Panc1 (cell line): ENCODE measurements at regions not wholly inside any gene's neighbourhood (a gene's known extent, or its start where the extent isn't known, plus 50 kb on each side); places are given as distances from the start of the nearest gene placed in this dataset.
A peak's percentile ranks its signal among the peaks of the same experiment; 100 is the strongest.

Experiments used
- ATAC-seq: fragments of 200-7000 bp; cut with Tn5 transposase; 2 replicates; pipeline ENCODE4 v1.9.1; 2020; ENCODE audit warnings: mild to moderate bottlenecking, moderate library complexity
- BruUV-seq: library from RNA; stranded (reverse); fragments of 400-500 nt; replicated peaks from 2 replicates; lab custom pipeline; 2021; lab: Mats Ljungman, UMichigan
- CTCF ChIA-PET: fragments of 300-600 bp; sonication (Branson Sonifier 250); formaldehyde crosslinking; loops from one replicate; lab custom pipeline; 2022; ENCODE audit warnings: antibody characterized with exemption; lab: Charles Lee
- POLR2A ChIA-PET: fragments of 300-600 bp; sonication (Branson Sonifier 250); formaldehyde crosslinking; loops from one replicate; lab custom pipeline; 2022; ENCODE audit warnings: antibody characterized with exemption; lab: Charles Lee
- DNase-seq: peaks from one replicate; pipeline ENCODE4 v3.0.0-alpha.2; 2010; ENCODE audit warnings: low read depth, low spot score
- H3K27ac ChIP-seq: 2 replicates; pipeline ENCODE4 v1.5.1; 2011; ENCODE audit warnings: mild to moderate bottlenecking, low read length, inconsistent platforms
- H3K27me3 ChIP-seq: fragments of 200-500 bp; sonication (Bioruptor generic); 2 replicates; pipeline ENCODE4 v1.6.0; 2014; ENCODE audit warnings: low read length, inconsistent platforms; ENCODE audit not compliant: control insufficient read depth, insufficient read depth
- H3K36me3 ChIP-seq: fragments of 200-500 bp; sonication (Bioruptor generic); 2 replicates; pipeline ENCODE4 v1.5.1; 2014; ENCODE audit warnings: inconsistent platforms, mild to moderate bottlenecking, low read length, moderate library complexity; ENCODE audit not compliant: control insufficient read depth, insufficient read depth
- H3K4me1 ChIP-seq: 2 replicates; pipeline ENCODE4 v1.5.1; 2011; ENCODE audit warnings: inconsistent platforms, mild to moderate bottlenecking, low read length, moderate library complexity; ENCODE audit not compliant: control insufficient read depth, insufficient read depth
- H3K4me3 ChIP-seq, 2 experiments: 2 replicates each; pipeline ENCODE4 v1.5.1; 2011 to 2012; ENCODE audit warnings: low read depth in 2 of 2, low read length in 2 of 2, mild to moderate bottlenecking in 2 of 2, inconsistent platforms in 1 of 2, moderate library complexity in 1 of 2
- H3K9me3 ChIP-seq: fragments of 200-500 bp; sonication (Bioruptor generic); 2 replicates; pipeline ENCODE4 v1.5.1; 2014; ENCODE audit warnings: low read depth, mild to moderate bottlenecking, inconsistent platforms, low read length, moderate library complexity; ENCODE audit not compliant: control insufficient read depth, insufficient read depth
- CTCF ChIP-seq: fragments of 450-650 bp; IDR thresholded peaks from 2 replicates; pipeline ENCODE4 v1.5.1; 2017; ENCODE audit warnings: mild to moderate bottlenecking
- POLR2AphosphoS5 ChIP-seq: IDR thresholded peaks from 2 replicates; pipeline ENCODE4 v1.6.1; 2012; ENCODE audit warnings: mild to moderate bottlenecking, low read depth, low read length, moderate library complexity
- REST ChIP-seq, 2 experiments: IDR thresholded peaks; 2 replicates each; pipeline ENCODE4 v1.6.1; 2011 to 2012; ENCODE audit warnings: low read depth in 2 of 2, control low read depth in 1 of 2, low read length in 1 of 2, mild to moderate bottlenecking in 1 of 2, moderate library complexity in 1 of 2; ENCODE audit not compliant: insufficient read depth in 1 of 2
- SIN3A ChIP-seq: IDR thresholded peaks from 2 replicates; pipeline ENCODE4 v1.6.1; 2012; ENCODE audit warnings: low read depth, mild to moderate bottlenecking, low read length, moderate library complexity, borderline replicate concordance; ENCODE audit not compliant: insufficient read depth
- TCF7L2 ChIP-seq: IDR thresholded peaks from 2 replicates; pipeline ENCODE4 v1.6.1; 2011; ENCODE audit warnings: mild to moderate bottlenecking, low read depth, low read length, inconsistent platforms
- in situ Hi-C: cut with HindIII; loops from 2 replicates; pipeline ENCODE4 v1.10.0; 2016; ENCODE audit warnings: low sequenced_read_pairs, low pct_unique_long_range_greater_than_20kb
- intact Hi-C: fragments of 100-400 bp; cut with micrococcal nuclease; formaldehyde crosslinking; loops from one replicate; pipeline ENCODE4 v1.10.0; 2022; ENCODE audit not compliant: unreplicated experiment

GRCh38 chr1:67883069-67883468 lies 49.8 kb upstream of the GNG12 start:
- ChIA-PET POLR2A (no interaction called here), CTCF (no interaction called here)
- Histone ChIP-seq H3K4me1 (no peaks in the 10 kb centered on the region; the same call in 1 of the 2 replicates), H3K27ac (no peak overlapping the region), H3K36me3 (no peaks in the 10 kb centered on the region), H3K27me3 (no peaks in the 10 kb centered on the region), H3K4me3 (no peak overlapping the region), H3K9me3 (no peaks in the 10 kb centered on the region)
- in situ Hi-C loops: no loop called here
- intact Hi-C loops: no loop called here
- ATAC-seq: peak; percentile 70
- no peak for DNase-seq
- no peak for TF ChIP-seq TCF7L2
- TF ChIP-seq SIN3A: no peak
- no peak for TF ChIP-seq POLR2AphosphoS5
- no peak for TF ChIP-seq REST (IDR thresholded peaks at IDR 0.05; ENCODE audit: insufficient read depth in 1 of 2, low read depth in 2 of 2, low read length in 1 of 2)
- TF ChIP-seq CTCF: no peak
- BruUV-seq: no TSS peak
